Coronary artery (tissue), 2 donors: ENCODE measurements at regions not wholly inside any gene's neighbourhood (a gene's known extent, or its start where the extent isn't known, plus 50 kb on each side); places are given as distances from the start of the nearest gene placed in this dataset.

ENCODE experiments used
- DNase-seq: peaks from one replicate; pipeline ENCODE4 v3.0.0-alpha.2; 2017; ENCODE audit warnings: low spot score
- H3K27ac ChIP-seq, 2 donors: fragments of 200-600 bp; sonication (generic); one replicate each; pipeline ENCODE4 v1.5.1; 2016 to 2019
- H3K4me3 ChIP-seq: fragments of 200-600 bp; sonication (generic); 2 replicates; pipeline ENCODE4 v1.5.1; 2016; ENCODE audit warnings: mild to moderate bottlenecking, moderate library complexity
- TF ChIP-seq, protein P1 (sequence below): fragments of 200-600 bp; sonication (generic); IDR thresholded peaks from one replicate; pipeline ENCODE4 v1.5.1; 2019; ENCODE audit warnings: antibody characterized with exemption

DNA sequence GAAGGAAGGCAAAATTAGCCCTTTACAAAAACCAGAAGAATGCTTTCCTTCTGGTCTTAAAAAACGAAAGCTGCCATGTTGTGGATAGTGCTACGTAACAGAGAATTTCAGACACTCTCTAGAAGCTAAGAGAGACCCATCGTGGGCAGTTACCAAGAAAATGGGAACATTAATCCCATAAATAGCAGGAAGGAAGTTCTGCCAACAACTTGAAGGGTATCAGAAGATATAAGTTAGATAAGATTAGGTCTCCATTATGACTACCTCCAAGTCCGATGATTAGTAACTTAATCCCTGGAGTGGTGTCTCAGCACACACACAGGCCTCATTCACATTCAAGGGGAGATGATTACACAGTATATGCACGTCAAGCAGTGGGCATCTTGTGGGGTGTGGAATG lies 115.7 kb upstream of the TRPC4 start:
- H3K27ac ChIP-seq = no peak overlapping the region
- DNase-seq = no peak
- no peak overlapping the region for H3K4me3 ChIP-seq
- TF ChIP-seq, protein P1, sequence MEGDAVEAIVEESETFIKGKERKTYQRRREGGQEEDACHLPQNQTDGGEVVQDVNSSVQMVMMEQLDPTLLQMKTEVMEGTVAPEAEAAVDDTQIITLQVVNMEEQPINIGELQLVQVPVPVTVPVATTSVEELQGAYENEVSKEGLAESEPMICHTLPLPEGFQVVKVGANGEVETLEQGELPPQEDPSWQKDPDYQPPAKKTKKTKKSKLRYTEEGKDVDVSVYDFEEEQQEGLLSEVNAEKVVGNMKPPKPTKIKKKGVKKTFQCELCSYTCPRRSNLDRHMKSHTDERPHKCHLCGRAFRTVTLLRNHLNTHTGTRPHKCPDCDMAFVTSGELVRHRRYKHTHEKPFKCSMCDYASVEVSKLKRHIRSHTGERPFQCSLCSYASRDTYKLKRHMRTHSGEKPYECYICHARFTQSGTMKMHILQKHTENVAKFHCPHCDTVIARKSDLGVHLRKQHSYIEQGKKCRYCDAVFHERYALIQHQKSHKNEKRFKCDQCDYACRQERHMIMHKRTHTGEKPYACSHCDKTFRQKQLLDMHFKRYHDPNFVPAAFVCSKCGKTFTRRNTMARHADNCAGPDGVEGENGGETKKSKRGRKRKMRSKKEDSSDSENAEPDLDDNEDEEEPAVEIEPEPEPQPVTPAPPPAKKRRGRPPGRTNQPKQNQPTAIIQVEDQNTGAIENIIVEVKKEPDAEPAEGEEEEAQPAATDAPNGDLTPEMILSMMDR = no peak

DNA sequence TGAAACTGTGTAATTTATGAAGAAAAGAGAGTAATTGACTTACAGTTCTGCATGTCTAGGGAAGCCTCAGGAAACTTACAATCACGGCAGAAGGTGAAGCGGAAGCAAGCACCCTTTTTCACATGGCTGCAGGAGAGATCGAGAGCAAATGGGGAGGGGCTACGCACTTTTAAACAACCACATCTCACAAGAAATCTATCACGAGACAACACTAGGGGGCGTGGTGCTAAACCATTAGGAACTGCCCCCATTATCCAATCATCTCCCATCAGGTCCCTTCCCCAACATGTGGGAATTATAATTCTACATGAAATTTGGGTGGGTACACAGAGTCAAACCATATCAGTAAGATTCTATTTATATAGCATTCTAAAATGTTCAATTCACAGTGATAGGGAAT lies 114.8 kb upstream of the TRPC4 start:
- TF ChIP-seq, protein P1 = no peak
- no peak for DNase-seq
- H3K27ac ChIP-seq = no peak overlapping the region
- H3K4me3 ChIP-seq = no peak overlapping the region

DNA sequence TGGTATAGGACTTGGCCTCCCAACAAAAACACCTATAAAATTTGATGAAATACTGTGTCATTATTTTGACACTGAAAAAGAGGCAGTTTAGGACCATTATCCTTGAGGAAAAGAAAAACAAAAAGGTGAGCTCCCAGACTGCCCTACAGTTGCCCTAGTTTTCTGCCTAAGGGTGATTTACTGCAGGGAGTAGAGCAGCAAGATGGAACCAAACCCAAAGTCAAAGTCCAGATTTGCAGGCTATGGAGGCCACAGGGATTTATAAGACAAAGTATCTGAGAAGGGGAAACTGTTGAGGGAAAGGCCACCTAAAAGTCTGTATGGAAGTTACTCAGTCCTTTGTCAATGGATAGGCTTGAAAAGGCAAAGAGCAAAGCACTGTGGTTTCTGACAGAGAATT lies 112.4 kb upstream of the TRPC4 start:
- DNase-seq = no peak
- TF ChIP-seq, protein P1 = no peak
- Histone ChIP-seq H3K27ac (no peak overlapping the region), H3K4me3 (no peak overlapping the region)

DNA sequence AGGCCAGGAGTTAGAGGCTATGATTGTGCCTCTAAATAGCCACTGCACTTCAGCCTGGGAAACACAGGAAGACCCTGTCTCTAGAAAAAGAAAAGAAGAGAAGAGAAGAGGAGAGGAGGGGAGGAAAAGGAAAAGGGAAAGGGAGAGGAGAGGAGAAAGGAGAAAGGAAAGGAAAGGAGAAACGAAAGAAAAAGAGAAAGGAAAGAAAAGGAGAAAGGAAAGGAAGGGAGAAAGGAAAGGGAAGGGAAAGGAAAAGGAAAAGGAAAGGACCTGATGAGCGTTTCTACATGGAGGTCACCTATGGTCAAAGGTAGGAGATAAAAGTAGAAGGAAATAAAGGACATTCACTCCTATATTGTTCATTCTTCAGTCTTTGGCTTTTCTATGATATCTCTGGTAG lies 109.1 kb upstream of the TRPC4 start:
- DNase-seq = no peak
- Histone ChIP-seq H3K4me3 (no peak overlapping the region), H3K27ac (no peak overlapping the region)
- TF ChIP-seq, protein P1 = no peak

DNA sequence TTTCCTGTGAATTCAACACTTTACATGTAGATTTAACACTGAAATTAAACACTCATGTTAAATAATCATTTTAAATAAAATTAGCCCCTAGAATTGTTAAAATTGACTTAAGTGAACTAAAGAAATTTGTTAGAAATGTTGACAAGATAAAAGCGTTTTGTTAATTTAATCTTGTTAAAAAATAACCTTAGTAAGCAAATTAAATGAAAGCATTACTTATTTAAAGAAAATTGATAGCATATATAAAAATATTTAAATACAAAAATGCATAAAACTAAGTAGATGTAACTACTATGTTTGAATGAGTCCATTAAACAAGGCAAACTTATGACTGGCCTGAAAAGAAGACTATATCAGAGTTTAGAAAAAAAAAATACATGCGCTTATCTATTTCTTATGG lies 99.0 kb upstream of the TRPC4 start:
- Histone ChIP-seq H3K4me3 (no peak overlapping the region), H3K27ac (no peak overlapping the region)
- no peak for DNase-seq
- TF ChIP-seq, protein P1 = no peak

DNA sequence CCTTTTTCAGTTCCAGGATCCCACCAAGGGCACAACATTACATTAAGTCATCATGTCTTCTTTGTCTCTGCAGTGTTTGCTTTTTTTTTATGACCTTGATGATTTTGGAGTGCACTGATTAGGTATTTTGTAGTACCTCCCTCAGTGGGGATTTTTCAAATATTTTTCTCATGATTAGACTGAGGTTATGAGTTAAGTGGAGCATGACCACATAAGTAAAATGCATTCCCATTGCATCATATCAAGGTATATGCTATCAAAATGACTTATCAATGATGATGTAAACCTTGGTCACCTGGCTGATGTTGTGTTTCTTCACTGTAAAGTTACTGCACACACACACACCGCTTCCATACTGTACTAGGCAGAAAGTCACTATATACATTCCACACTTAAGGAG lies 96.7 kb upstream of the TRPC4 start:
- DNase-seq = no peak
- Histone ChIP-seq H3K4me3 (no peak overlapping the region), H3K27ac (no peak overlapping the region)
- TF ChIP-seq, protein P1 = no peak

DNA sequence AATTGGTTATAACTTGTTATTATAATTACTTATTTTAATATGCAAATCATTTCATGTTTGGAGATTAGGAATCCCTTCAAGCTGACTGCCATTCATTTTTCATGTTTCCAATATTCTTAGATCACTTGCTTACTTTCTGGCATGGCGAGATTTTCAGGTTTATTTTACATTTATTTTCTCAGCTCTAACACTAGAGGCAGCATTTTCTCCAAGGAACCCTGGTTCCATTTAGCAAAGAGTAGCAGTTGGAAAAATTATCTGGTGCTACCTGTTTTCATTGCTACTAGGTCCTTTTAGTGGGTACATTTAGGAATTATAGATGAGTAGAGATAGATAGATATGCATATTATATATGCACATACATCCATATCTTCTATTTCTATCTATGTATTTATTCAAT lies 90.9 kb upstream of the TRPC4 start:
- TF ChIP-seq, protein P1 = no peak
- Histone ChIP-seq H3K4me3 (no peak overlapping the region), H3K27ac (no peak overlapping the region)
- no peak for DNase-seq
